HG03280 (cell line): ENCODE measurements at regions not wholly inside any gene's neighbourhood (a gene's known extent, or its start where the extent isn't known, plus 50 kb on each side); places are given as distances from the start of the nearest gene placed in this dataset.
"Not testable (repeated sequence)": the region's sequence is repeated elsewhere in the genome, so short reads cannot be mapped to it uniquely, and the experiment has no call there.

ENCODE experiments used
- ATAC-seq: cut with Tn5 transposase; IDR thresholded peaks from one replicate; pipeline ENCODE4 v1.9.1; 2021; ENCODE audit warnings: mild to moderate bottlenecking, moderate library complexity; ENCODE audit not compliant: unreplicated experiment

DNA sequence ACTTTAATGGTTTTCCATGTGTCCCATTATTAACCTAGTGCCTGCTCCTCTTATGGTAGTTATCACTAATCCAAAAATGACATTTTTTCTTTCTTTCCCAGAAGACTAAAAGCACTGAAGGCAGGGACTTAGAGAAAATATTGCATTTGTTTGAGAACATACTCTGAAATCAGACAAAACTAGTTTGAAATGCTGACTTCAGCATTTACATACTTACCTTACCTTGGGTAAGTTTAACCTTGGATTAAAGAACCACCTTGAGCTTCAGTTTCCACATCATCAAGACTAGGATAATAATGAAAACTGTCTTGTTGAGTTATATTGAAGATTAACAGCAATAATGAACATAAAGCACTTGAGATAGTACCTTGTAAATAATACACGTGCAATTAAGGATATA is 413.0 kb downstream of the SOX2 start:
- no peak for ATAC-seq

DNA sequence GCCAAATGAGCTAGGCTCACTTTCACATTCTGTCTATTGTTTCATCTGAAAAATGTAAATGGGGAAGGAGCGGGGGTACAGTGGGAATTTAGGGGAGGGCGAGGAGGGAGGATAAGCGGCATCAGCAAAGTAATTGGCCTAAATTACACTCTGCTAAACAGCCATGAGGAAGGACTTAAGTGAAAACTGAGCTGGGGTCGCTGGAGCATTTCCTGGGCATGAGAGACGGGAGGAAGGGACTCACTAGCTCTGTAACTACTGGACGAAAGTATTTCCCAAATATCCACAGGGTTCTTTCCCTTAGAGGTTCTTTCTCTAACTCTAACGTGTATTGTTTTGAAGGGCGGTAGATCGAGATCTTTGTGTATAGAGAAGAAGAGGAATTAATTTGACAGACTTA is 418.0 kb downstream of the SOX2 start:
- ATAC-seq: no peak

DNA sequence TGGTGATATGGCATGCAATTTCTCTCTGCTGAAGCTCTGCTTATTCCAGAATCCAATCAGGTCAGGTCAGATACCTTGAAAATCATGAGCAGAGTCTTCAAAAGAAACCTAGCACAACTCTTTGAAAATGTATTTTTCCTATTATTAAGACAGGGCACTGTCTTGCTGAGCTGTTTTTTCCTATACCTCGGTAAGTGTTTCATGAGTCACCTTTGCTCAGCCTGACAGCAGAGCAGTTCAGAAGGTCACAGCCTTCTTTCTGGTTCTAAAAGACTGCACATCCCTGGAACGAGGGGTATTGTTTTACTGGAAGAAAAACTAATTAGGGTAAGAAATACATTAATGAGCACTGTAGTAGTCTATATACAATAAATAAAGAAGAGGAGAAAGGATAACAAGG is 422.0 kb downstream of the SOX2 start:
- no peak for ATAC-seq

DNA sequence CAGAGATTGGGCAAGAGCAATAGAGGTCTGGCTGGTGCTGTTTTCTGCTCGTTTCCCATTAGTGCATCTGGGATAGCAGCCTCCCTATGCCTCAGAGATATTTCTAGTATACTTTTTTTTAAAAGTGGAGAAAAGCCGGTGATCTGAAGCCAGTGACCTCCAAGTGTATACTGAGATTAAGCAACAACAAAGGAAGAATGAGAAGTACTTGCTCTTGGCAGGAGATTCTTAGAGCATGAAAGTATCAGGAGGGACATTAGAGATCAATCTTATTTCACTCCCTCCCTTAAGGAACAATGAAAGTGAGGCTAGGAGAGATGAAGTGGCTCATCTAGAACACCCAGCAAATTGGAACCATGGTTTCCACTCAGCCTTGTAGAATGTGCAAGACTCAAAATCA is 423.3 kb downstream of the SOX2 start:
- ATAC-seq: no peak

DNA sequence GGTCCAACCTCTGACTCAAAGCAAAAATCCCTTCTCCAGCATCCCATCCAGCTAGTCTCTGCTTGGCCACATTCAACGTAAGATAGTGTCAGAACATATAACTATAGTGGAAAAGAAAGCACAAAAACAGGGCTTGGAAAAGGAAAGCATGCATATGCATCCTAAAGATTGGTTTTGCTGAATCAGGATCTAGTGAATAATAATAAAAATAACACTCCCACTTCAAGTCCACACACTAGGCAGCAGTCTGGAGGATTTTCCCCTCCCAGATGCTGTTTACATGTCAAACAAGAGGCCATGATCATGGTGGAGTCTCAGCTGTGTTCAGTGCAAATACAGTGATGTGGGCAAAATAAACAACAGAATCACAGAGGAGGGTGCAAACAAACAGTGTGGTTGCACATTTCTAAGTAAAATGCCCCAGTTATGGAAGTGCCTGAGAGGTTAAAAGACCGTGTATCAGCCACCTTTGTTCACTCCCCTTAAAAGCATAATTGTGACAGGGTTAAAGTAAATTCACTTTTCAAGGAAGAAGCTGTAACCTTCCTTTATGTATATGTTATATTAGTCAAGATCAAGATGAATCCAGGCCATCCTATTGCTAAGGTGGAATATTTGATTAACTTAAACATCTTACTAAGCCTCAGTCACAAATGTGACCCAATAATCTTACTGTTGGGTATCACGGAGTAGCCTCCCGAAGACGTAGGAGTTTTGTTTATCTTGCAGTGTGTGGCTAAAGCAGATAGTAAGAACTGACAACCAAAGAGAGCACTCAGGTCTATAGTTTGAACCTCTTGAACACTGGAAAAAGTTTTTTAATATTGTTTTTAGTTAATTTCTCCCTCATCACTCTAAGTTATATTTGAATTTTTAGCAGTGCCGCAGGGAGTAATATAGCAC is 424.5 kb downstream of the SOX2 start:
- no peak for ATAC-seq

DNA sequence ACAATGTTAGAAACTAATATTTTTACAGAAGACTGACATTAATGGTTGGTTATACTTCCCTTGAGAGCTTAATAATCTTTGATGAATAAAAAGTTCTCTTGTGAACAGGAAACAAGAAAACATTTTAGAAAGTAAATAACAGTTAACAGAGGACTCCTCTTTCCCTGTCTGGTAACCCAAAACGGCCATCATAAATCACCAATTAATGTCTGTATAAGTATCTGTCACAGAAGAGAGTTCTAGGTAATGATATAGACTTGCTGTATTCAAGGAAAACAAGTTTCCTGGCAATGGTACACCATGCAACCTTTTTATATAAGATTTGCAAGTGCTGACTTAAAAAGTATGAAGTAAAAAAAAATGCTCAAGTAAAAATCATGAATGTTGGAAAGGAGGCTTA is 426.7 kb downstream of the SOX2 start:
- ATAC-seq: no peak

DNA sequence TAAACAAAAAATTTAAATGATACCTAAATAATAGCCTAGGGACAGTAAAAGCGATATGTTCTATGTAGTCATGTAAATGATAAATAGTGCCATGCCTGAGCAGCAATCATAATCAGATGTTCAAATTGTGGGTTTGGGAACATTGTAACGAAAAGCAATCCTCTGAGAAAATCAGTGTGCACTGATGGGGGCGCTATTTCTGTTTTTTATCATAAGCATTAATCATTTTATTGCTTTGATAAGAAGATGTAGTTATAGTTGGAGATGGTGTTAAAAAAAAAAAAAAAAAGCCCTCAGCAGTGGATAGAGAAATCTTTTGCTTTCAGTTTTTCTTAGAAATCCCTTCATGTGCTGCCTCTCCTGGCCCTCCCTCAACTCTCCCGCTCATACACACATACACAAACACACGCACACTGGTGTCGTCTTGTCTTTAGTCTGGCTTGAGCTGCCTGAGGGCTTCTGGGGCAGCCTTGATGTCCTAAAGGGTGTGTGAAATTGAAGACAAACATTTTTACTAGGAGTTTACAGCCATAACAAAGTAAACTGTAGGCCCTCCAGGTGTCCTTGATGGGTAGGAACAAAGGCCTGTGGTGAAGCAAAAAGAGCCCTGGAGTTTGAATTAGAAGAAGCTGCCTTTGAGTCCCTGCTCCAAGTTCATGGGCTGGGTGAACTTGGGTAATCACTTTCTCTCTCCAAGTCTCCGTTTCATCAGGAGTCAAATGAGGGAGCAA is 428.1 kb downstream of the SOX2 start:
- ATAC-seq: no peak

DNA sequence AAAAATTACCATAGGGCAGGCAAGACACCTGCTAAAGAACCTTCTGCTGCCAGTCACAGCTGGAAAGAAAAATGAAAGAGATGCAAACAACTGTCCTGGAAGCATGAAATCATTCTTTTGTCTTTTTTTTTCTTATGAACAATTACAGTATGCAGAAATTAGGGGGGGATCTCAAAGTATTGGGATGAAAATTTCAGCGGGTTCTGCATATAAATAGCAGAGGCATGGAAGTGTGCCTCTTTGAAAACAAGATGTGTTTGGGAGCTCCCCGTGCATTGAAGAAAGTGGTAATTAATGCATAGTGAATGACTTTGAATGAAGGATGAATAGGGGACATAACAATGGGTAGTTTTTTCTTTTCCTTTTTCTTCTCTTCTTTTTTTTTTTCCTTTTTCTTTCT is 431.2 kb downstream of the SOX2 start:
- no peak for ATAC-seq

DNA sequence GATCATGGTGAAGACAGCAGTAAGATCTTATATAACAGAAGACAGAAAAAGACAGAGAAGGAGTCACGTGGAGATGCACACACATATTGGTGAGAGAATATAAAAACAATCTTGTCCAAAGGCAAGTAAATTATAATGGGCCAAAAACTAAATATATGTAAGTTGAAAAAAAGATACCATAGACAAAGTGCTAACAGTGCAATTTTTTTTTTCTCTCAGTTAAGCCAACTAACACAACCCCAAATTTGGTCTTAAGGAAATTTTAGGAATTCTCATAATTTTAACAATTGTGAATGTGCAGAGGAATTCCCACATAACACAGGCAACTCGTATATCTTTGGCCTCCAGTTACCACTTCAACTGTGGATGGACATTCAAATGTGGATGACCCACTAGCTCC is 432.2 kb downstream of the SOX2 start:
- ATAC-seq: no peak

DNA sequence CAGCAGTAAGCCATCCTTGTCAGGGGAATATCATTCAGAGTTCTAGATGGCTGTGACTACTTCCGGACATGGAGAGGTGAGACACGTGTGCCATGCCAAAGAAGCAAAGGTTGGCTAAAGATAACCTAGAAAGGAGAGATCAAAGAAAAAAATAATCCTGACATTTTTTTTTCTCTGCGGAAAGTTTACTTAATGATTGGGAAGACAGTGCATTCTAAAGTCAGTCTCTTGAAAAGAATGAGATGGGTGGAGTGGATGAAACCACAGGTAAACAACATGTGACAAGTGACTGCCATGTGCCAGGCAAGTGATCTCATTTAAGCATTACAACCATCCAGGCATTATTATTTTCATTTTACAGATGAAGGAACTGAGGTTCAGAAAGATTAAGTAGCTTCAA is 436.6 kb downstream of the SOX2 start:
- no peak for ATAC-seq

DNA sequence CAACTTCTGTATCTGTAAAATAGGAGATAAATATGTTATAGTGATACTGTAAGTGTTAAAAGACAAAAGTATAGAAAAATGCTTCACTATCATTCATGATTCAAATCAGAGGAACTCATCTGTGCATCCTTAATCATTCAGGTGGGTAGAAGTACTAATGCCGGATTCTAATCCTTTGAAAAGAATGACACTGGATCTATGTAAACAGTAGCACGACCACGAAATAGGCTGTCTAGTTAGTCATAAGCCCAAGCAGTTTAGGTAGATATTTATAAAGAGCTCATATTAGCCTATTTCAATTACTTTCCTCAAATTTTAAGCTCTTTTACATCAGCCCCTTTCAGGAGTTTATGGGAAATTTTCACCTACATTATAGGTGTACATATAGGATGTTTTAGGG is 437.9 kb downstream of the SOX2 start:
- ATAC-seq: no peak

DNA sequence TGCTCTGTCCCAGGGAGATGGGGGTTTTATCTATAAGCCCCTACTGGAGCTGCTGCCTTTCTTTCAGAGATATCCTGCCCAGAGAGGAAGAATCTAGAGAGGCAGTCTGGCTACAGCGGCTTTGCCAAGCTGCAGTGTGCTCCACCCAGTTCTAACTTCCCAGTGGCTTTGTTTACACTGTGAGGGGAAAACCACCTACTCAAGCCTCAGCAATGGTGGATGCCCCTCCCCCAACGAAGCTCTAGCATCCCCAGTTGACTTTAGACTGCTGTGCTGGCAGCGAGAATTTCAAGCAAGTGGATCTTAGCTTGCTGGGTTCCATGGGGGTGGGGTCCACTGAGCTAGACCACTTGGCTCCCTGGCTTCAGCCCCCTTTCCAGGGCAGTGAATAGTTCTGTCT is 444.6 kb downstream of the SOX2 start:
- not testable (repeated sequence) for ATAC-seq

DNA sequence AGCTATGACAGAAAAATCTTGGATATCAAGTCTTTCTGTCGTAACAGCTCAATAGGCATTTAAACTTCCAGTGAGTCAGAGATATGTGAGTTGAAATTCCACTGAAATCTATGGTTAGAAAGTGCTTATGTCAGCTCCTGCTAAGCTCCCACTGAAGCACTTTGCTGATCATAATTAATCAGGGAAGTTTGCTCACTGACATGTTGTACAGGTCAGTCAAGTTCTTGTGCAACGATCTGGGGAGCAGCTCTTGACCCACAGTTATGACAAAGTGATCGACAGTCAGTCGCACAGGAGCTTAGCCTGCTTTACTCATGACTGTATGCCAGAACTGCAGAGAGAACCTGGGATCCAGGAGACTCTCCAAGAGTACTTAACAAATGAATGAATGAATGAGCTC is 453.5 kb downstream of the SOX2 start:
- no peak for ATAC-seq

DNA sequence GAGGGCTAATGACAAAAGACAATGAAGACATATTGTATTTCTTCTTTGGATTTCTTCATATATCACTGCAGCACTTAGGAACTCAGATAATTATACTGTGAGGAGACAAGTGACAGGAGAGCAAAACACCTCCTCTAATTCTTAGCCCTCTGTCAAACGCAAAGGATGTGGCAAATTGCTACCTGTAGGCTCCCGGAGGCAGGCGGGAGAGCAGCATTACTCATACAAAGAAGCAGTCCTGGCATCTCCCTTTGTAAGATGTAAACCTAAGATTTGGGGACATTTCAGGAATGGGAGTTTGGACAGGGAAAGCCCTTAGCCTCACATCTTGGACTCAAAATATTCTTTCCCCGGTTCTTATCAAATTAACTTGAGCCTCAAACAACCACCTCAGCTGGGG is 460.8 kb downstream of the SOX2 start:
- no peak for ATAC-seq

DNA sequence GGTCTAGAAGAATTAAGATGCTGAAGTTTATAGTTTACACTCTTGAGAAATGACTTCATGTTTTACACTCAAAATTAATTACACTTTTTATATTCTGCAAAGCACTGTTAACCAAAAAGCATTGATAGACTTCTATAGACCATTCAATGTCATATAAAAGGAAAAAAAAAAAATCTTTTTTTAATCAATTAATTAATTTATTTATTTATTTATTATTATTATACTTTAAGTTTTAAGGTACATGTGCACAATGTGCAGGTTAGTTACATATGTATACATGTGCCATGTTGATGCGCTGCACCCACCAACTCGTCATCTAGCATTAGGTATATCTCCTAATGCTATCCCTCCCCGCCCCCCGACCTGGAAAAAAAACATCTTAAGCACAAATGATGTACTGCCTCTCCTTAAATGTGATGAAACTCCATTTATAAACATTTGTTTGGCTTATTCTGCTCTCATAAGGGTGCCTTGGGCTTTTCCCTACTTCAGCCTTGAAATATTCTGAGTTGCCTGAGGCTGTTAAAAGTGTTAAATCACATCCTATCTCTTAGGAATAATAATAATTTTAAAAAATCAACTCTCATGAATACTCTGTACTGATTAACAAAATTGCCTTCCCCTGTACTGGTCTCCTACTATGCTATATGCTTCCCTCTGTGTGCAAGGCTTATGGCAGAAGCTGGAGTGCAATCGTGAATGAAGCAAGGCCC is 466.9 kb downstream of the SOX2 start:
- no peak for ATAC-seq

DNA sequence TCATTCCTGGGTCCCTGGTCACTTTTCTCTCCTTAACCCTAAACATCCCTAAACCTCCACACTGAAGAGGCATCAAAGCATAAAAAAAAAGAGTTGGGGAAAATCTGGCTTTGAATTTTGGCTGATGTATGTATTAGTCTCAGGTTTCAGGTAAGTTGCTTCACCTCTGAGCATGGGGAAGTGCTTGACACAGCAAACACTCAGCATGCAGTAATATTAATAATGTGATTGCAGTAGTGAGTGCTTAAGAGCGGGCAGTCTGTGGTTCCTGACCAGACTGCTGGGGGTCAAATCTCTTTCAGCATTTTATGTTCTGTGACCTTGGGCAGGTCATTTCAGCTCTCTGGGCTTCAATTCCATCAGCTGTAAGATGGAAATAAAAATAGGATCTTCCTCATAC is 467.9 kb downstream of the SOX2 start:
- no peak for ATAC-seq

DNA sequence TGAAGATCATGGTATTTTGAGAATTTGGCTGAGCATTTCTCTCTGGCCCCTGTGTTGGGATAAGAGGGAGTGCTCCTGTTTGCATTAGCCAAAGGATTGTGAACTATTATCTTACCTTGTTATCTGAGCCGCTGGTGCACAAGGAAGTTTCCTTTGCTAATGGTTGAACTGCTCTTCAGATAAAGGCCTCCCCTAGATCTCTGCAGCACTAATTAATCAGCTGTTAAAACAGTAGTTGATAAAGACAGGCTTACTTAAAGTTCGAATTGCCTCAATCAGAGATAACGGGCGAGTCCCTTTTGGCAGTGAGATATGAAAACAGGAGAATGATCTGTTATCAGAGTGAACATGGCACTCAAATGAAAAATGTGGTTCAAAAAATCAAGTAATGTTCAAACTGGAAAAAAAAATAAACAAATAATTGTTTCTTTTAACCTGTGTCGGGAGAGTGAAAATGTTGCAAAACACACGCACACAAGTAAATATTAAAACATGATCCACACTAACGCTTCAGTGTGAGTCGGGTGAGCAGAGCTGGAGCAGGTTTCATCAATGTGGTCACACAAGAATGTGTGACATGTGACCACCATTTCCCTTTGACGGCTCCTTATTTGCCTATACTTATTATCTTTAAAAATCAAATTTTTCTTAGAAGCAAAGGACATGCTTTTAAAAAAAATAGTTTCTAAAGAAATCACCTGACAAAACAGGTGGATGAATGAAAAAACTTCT is 469.1 kb downstream of the SOX2 start:
- ATAC-seq: no peak

DNA sequence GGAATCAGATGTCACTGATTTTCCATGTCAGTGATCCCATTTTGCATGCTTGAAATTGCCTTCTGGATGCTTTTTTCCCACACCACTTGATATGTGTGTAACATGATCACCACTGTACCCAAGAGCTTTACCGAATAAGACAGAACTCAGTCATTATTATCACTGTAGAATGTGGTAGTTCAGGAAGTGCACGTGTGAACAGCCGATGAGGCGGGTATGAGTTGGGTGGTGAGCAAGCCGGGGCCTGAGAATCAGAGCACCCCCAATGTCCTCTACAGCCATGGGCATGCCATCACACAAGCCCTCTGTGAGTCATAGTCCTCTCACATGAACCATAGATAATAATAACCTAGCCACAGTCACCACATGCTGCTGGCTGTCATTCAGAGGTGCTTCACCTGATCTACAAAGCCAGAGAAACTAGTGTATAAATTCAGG is 470.8 kb downstream of the SOX2 start:
- peak; percentile 59 for ATAC-seq

DNA sequence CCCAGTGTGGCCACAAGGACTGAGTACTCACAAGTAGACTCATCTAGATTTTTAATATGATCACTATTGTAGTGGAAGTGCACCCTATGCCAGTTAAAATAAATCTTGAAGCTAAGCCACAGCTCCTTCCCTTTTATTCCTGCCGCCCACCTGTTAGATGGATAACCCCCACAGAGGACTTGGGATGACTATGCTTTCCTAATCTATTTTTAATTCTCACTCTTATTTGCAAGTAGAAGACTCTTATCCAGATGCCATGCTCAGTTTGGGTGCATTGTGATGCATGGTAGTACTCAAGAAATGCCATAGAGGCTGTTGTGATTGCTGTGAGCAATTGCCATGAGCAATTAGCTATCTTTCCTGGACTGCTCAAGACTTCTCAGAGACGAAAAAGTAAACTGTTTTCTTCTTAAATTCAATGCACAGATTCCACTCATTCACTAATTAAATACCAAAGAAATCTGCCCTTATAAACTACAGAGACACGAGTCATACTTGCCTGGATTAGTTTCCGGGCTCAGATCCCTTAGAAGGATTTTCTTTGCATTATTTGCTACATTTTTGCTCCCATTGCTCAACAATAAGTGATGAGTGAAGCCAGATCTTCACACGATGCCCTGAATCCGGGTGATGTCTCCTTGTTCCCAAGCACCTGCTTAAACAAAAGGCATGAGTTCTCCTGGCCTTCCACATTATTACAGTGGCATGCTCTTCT is 472.1 kb downstream of the SOX2 start:
- no peak for ATAC-seq

DNA sequence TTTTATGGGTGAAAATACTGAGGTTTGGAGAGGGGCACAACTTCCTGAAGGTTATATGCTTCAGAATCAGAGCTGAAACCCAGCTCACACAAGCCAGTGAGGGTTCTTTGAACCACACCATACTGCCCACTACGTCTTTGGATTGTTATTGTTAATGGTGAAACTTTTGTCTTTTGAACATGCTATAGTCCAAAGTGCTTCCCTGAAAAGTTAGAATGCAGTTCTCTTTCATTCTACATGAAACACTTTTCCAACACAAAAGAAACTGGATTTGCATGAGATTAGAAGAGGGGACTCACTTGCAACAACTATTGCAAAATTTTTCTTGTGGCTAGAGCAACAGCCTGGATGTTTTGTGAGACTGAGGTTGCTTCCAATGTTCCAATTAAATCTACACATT is 473.6 kb downstream of the SOX2 start:
- no peak for ATAC-seq
